Upper lobe of right lung (tissue), 1 donor: ENCODE measurements at regions not wholly inside any gene's neighbourhood (a gene's known extent, or its start where the extent isn't known, plus 50 kb on each side); places are given as distances from the start of the nearest gene placed in this dataset.

Experiments
- ATAC-seq: fragments of 200-7000 bp; cut with Tn5 transposase; one replicate; pipeline ENCODE4 v1.9.1; 2020; ENCODE audit warnings: mild to moderate bottlenecking, moderate library complexity
- DNase-seq: peaks from one replicate; pipeline ENCODE4 v3.0.0-alpha.2; 2020
- H3K27ac ChIP-seq: fragments of 200-600 bp; one replicate; pipeline ENCODE4 v1.8.0; 2022
- H3K27me3 ChIP-seq: fragments of 200-600 bp; one replicate; pipeline ENCODE4 v1.8.0; 2022; ENCODE audit warnings: mild to moderate bottlenecking
- H3K36me3 ChIP-seq: fragments of 200-600 bp; one replicate; pipeline ENCODE4 v1.8.0; 2022
- H3K4me1 ChIP-seq: fragments of 200-600 bp; one replicate; pipeline ENCODE4 v1.8.0; 2022
- H3K4me3 ChIP-seq: fragments of 200-600 bp; one replicate; pipeline ENCODE4 v1.8.0; 2022; ENCODE audit warnings: mild to moderate bottlenecking
- H3K9me3 ChIP-seq: fragments of 200-600 bp; one replicate; pipeline ENCODE4 v1.8.0; 2022
- CTCF ChIP-seq: fragments of 200-600 bp; IDR thresholded peaks from one replicate; pipeline ENCODE4 v1.8.0; 2022; ENCODE audit warnings: antibody characterized with exemption
- intact Hi-C: fragments of 100-400 bp; cut with DNase I; formaldehyde crosslinking; loops from one replicate; pipeline ENCODE4 v1.11.0; 2022
- donor health status: DM: no; HTN: yes; CAD: no; lungs with severe emphysema.

DNA sequence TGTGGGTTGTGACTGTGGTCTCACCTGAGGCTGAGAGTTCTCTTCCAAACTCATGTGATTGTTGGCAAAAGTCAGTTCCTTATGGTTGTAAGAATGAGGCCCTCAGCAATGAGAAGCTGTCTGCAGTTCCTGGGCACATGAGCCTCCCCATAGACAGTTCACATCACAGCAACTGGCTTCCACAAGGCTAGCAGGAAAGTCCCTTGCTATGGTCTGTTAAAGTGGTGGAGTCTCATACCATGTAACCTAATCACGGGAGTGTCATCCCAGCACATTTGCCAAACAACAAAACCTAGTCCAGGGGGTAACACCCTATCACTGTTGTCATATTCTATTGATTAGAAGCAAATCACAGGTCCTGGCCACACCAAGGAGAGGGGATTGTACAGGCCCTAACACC is 163.8 kb downstream of the BACH1 start:
- Histone ChIP-seq H3K9me3 (no peaks in the 10 kb centered on the region), H3K27me3 (no peaks in the 10 kb centered on the region), H3K4me3 (no peak overlapping the region), H3K27ac (no peak overlapping the region), H3K4me1 (no peaks in the 10 kb centered on the region), H3K36me3 (no peaks in the 10 kb centered on the region)
- intact Hi-C loops, result no loop called here
- no peak for TF ChIP-seq CTCF
- no peak for DNase-seq
- ATAC-seq, result no peak

DNA sequence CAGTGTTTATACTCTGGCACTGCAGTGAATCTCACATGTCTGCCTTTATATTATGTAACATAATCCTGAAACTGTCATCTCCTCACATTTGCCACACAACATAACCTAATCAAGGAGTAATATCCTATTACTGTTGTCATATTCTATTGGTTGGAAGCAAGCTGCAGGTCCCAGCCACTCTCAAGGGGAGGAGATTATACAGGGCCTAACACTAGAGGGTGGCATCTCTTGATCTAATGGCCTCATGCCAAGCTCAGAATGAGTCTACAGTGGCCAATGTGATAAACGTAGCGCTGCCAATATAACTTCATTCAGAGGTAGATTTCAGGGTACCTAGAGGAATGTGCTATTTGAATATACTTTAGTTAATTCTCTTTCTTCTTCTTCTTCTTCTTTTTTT is 166.8 kb downstream of the BACH1 start:
- ATAC-seq (no peak), DNase-seq (no peak)
- no peak for TF ChIP-seq CTCF
- intact Hi-C loops, result no loop called here
- H3K27ac ChIP-seq, result no peak overlapping the region
- H3K36me3 ChIP-seq, result no peaks in the 10 kb centered on the region
- no peaks in the 10 kb centered on the region for H3K27me3 ChIP-seq
- H3K9me3 ChIP-seq, result no peaks in the 10 kb centered on the region
- H3K4me1 ChIP-seq, result no peaks in the 10 kb centered on the region
- H3K4me3 ChIP-seq, result no peak overlapping the region

DNA sequence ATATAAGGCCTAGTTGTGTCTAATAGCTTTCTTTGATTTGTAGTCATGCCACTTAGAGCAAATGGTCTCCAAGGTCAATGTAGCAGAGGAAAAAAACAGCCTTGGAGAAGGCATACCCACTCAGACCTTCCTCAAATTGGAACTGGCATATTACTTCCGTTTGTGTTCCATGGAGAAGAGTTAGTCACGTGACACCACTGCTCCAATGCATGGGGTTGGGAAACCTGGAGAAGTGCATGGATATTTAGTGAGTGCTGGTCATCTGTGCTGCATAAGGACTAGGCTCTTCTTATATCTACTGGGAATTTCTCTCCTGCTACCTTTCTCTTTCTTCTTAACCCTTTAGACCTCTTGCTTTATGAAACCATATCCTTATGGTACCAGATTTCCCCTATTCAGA is 167.8 kb downstream of the BACH1 start:
- TF ChIP-seq CTCF, result no peak
- no peak overlapping the region for H3K27ac ChIP-seq
- H3K4me1 ChIP-seq, result no peaks in the 10 kb centered on the region
- H3K36me3 ChIP-seq, result no peaks in the 10 kb centered on the region
- H3K27me3 ChIP-seq, result no peaks in the 10 kb centered on the region
- ATAC-seq, result no peak
- intact Hi-C loops, result no loop called here
- H3K9me3 ChIP-seq, result no peaks in the 10 kb centered on the region
- no peak for DNase-seq
- H3K4me3 ChIP-seq, result no peak overlapping the region

GRCh38 chr21:29470397-29470796 is 171.7 kb downstream of the BACH1 start:
- Histone ChIP-seq H3K27me3 (no peaks in the 10 kb centered on the region), H3K27ac (no peak overlapping the region), H3K9me3 (no peaks in the 10 kb centered on the region), H3K36me3 (no peaks in the 10 kb centered on the region), H3K4me1 (no peaks in the 10 kb centered on the region), H3K4me3 (no peak overlapping the region)
- ATAC-seq, result no peak
- TF ChIP-seq CTCF, result no peak
- intact Hi-C loops, result loop anchor here (10.0 kb wide), 1 partner anchor 384 kb away; no protein-coding TSS in a partner anchor
- no peak for DNase-seq

GRCh38 chr21:29473808-29474207 is 175.1 kb downstream of the BACH1 start:
- Histone ChIP-seq H3K36me3 (no peaks in the 10 kb centered on the region), H3K4me1 (peaks cover 11% of the 10 kb centered on the region), H3K4me3 (no peak overlapping the region), H3K9me3 (no peaks in the 10 kb centered on the region), H3K27ac (no peak overlapping the region), H3K27me3 (no peaks in the 10 kb centered on the region)
- DNase-seq (no peak), ATAC-seq (no peak)
- intact Hi-C loops, result loop anchor here (10.0 kb wide), 1 partner anchor 381 kb away; no protein-coding TSS in a partner anchor
- TF ChIP-seq CTCF, result no peak

DNA sequence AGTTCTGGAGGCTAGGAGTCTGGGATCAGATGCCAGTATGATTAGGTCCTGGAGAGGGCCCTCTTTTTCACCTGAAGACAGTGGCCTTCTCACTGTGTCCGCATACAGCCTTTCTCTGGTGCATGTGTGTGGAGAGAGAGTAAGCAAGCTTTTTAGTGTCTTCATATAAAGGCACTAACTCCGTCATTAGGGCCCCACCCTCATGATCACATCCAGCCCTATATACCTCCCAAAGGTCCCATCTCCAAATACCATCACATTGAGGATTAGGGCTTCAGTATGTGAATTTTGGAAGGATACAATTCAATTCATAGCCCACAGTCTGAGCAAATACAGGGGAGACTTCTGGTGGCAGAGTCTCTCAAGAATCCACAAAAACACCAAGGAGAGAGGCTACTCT is 176.6 kb downstream of the BACH1 start:
- no peaks in the 10 kb centered on the region for H3K9me3 ChIP-seq
- H3K27me3 ChIP-seq, result no peaks in the 10 kb centered on the region
- no peak overlapping the region for H3K4me3 ChIP-seq
- H3K4me1 ChIP-seq, result peaks cover 11% of the 10 kb centered on the region
- DNase-seq, result no peak
- H3K27ac ChIP-seq, result no peak overlapping the region
- no peak for ATAC-seq
- intact Hi-C loops, result loop anchor here (10.0 kb wide), 1 partner anchor 379 kb away; no protein-coding TSS in a partner anchor
- TF ChIP-seq CTCF, result no peak
- H3K36me3 ChIP-seq, result no peaks in the 10 kb centered on the region
